Naive thymus-derived CD4-positive, alpha-beta T cell (primary cell): ENCODE measurements at regions not wholly inside any gene's neighbourhood (a gene's known extent, or its start where the extent isn't known, plus 50 kb on each side); places are given as distances from the start of the nearest gene placed in this dataset.

Source experiments
- ATAC-seq: fragments of 150-1000 bp; cut with Tn5 transposase; 2 replicates; pipeline ENCODE4 v1.10.0; 2021; ENCODE audit warnings: mild to moderate bottlenecking, moderate library complexity
- CTCF ChIA-PET: fragments of 350-600 bp; sonication (Branson Sonifier 250); formaldehyde crosslinking; loops from one replicate; lab custom pipeline; 2021; ENCODE audit warnings: antibody characterized with exemption; lab: Charles Lee
- POLR2A ChIA-PET: fragments of 350-600 bp; sonication (Branson Sonifier 250); formaldehyde crosslinking; loops from one replicate; lab custom pipeline; 2021; ENCODE audit warnings: antibody characterized with exemption, inconsistent platforms; lab: Charles Lee
- DNase-seq, 9 donors: peaks; one replicate each; pipeline versions ENCODE4 v3.0.0 to v3.0.0-alpha.2; 2020 to 2022; ENCODE audit warnings: mixed read lengths in 1 of 9
- H3K27ac ChIP-seq: one replicate; pipeline ENCODE4 v1.7.0; 2013; ENCODE audit warnings: mild to moderate bottlenecking, low read depth, low read length, moderate library complexity
- H3K27me3 ChIP-seq, 2 donors: one replicate each; pipeline ENCODE4 v1.7.0; 2013; ENCODE audit warnings: low read length in 2 of 2, mild to moderate bottlenecking in 2 of 2, moderate library complexity in 2 of 2; ENCODE audit not compliant: control insufficient read depth in 2 of 2, insufficient read depth in 2 of 2
- H3K36me3 ChIP-seq, 3 experiments: 1 replicate in 2 of 3; 2 replicates in 1 of 3; pipeline ENCODE4 v1.7.0; 2013; ENCODE audit warnings: low read length in 3 of 3, mild to moderate bottlenecking in 3 of 3, moderate library complexity in 1 of 3; ENCODE audit not compliant: insufficient read depth in 3 of 3, control insufficient read depth in 2 of 3
- H3K4me1 ChIP-seq, 2 donors: one replicate each; pipeline ENCODE4 v1.7.0; 2013; ENCODE audit warnings: low read length in 2 of 2, mild to moderate bottlenecking in 2 of 2, moderate library complexity in 1 of 2; ENCODE audit not compliant: control insufficient read depth in 2 of 2, insufficient read depth in 2 of 2
- H3K4me3 ChIP-seq: 2 replicates; pipeline ENCODE4 v1.7.0; 2013; ENCODE audit warnings: mild to moderate bottlenecking, low read length
- H3K9me3 ChIP-seq, 3 experiments: 1 replicate in 2 of 3; 2 replicates in 1 of 3; pipeline ENCODE4 v1.7.0; 2013; ENCODE audit warnings: low read length in 3 of 3; ENCODE audit not compliant: control insufficient read depth in 2 of 3
- H3K27ac Mint-ChIP-seq, 9 donors: one replicate each; pipeline ENCODE4 v1.8.0; 2020 to 2022; ENCODE audit warnings: mixed read lengths in 9 of 9, mild to moderate bottlenecking in 8 of 9, moderate library complexity in 5 of 9, inconsistent platforms in 2 of 9
- H3K27me3 Mint-ChIP-seq, 5 donors: one replicate each; pipeline ENCODE4 v1.8.0; 2021 to 2022; ENCODE audit warnings: mixed read lengths in 5 of 5, mild to moderate bottlenecking in 1 of 5
- H3K36me3 Mint-ChIP-seq, 5 donors: one replicate each; pipeline ENCODE4 v1.8.0; 2020 to 2022; ENCODE audit warnings: mixed read lengths in 5 of 5, mild to moderate bottlenecking in 3 of 5, inconsistent platforms in 1 of 5
- H3K4me1 Mint-ChIP-seq, 7 donors: one replicate each; pipeline ENCODE4 v1.8.0; 2020 to 2022; ENCODE audit warnings: mixed read lengths in 7 of 7, mild to moderate bottlenecking in 3 of 7, inconsistent platforms in 1 of 7
- H3K4me3 Mint-ChIP-seq, 10 donors: one replicate each; pipeline ENCODE4 v1.8.0; 2020 to 2022; ENCODE audit warnings: mild to moderate bottlenecking in 10 of 10, mixed read lengths in 10 of 10, moderate library complexity in 6 of 10, inconsistent platforms in 2 of 10
- H3K9me3 Mint-ChIP-seq, 11 donors: one replicate each; pipeline ENCODE4 v1.8.0; 2020 to 2022; ENCODE audit warnings: mixed read lengths in 11 of 11, mild to moderate bottlenecking in 4 of 11, inconsistent platforms in 1 of 11, moderate library complexity in 1 of 11
- intact Hi-C, 2 donors: fragments of 100-400 bp; cut with micrococcal nuclease; formaldehyde crosslinking; loops; one replicate each; pipeline ENCODE4 v1.15.1; 2023

GRCh38 chr6:113171882-113172281 is 685.3 kb upstream of the MARCKS start:
- Histone ChIP-seq H3K4me1 (no peaks in the 10 kb centered on the region), H3K27me3 (no peaks in the 10 kb centered on the region), H3K27ac (no peak overlapping the region), H3K4me3 (no peak overlapping the region), H3K9me3 (no peaks in the 10 kb centered on the region), H3K36me3 (no peaks in the 10 kb centered on the region)
- Mint-ChIP-seq H3K27me3 (no peaks in the 10 kb centered on the region), H3K36me3 (no peaks in the 10 kb centered on the region), H3K27ac (no peak overlapping the region), H3K4me1 (no peaks in the 10 kb centered on the region), H3K4me3 (no peak overlapping the region), H3K9me3 (peaks cover 0 to 10% (median 2%) of the 10 kb centered on the region in 11 donors)
- DNase-seq (no peak), ATAC-seq (no peak)
- POLR2A ChIA-PET: no interaction called here
- CTCF ChIA-PET: no interaction called here
- intact Hi-C loops: no loop called here

DNA sequence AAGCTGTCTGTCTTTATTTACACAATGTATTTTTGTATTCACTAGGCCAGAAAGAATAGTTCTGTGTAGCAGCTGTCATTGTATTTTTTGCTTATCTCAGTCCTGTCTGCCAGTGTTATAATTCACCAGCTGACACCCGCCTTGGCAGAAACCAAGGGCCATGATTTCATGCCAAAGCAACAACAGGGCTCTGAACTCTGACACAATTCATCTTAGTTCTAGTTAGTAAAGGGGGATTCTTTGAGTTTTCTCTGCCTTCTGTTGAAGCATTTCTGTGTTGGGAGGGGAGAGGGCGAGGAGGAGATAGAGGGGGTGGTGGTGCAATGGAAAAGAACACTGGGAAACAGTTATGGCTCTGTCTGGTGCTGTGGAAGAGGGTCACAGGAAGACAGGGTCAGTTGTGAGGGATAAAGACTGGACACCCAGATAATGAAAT is 684.6 kb upstream of the MARCKS start:
- intact Hi-C loops: no loop called here
- no peak overlapping the region for H3K27ac ChIP-seq
- POLR2A ChIA-PET: no interaction called here
- Mint-ChIP-seq H3K36me3 (no peaks in the 10 kb centered on the region), H3K27ac (no peak overlapping the region), H3K9me3 (peaks cover 0 to 10% (median 2%) of the 10 kb centered on the region in 11 donors), H3K4me1 (peaks cover 0 to 1% (median 0%) of the 10 kb centered on the region in 7 donors), H3K27me3 (no peaks in the 10 kb centered on the region), H3K4me3 (no peak overlapping the region)
- H3K9me3 ChIP-seq: no peaks in the 10 kb centered on the region
- H3K36me3 ChIP-seq: no peaks in the 10 kb centered on the region
- CTCF ChIA-PET: no interaction called here
- no peaks in the 10 kb centered on the region for H3K4me1 ChIP-seq
- no peak overlapping the region for H3K4me3 ChIP-seq
- DNase-seq (no peak), ATAC-seq (no peak)
- no peaks in the 10 kb centered on the region for H3K27me3 ChIP-seq

DNA sequence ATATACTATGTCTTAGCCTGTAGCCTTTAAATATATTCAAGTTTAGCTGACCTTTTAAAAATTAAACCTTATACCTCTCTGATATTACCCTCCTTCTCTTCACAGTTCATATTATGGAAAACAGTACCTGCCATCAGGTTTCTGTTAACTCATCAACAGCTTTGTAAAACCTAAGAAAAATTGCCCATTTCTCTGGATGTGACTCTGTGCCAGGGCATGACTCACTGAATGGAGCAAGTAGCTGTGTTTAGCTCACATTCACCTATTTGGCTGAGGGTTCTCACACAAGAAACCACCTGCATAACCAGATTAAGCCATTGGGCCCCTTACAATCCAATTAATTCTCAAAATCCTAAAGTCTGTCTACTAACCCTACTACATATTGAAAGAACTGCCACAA is 678.8 kb upstream of the MARCKS start:
- H3K27me3 ChIP-seq: no peaks in the 10 kb centered on the region
- no peaks in the 10 kb centered on the region for H3K9me3 ChIP-seq
- H3K27me3 Mint-ChIP-seq: no peaks in the 10 kb centered on the region
- H3K4me1 ChIP-seq: no peaks in the 10 kb centered on the region
- no peak overlapping the region for H3K4me3 Mint-ChIP-seq
- H3K36me3 ChIP-seq: no peaks in the 10 kb centered on the region
- intact Hi-C loops: no loop called here
- peaks cover 0 to 1% (median 0%) of the 10 kb centered on the region in 7 donors for H3K4me1 Mint-ChIP-seq
- H3K27ac Mint-ChIP-seq: no peak overlapping the region
- H3K27ac ChIP-seq: no peak overlapping the region
- H3K4me3 ChIP-seq: no peak overlapping the region
- no peaks in the 10 kb centered on the region for H3K36me3 Mint-ChIP-seq
- CTCF ChIA-PET: no interaction called here
- DNase-seq (no peak), ATAC-seq (no peak)
- peaks cover 0 to 17% (median 0%) of the 10 kb centered on the region in 11 donors for H3K9me3 Mint-ChIP-seq
- POLR2A ChIA-PET: no interaction called here

DNA sequence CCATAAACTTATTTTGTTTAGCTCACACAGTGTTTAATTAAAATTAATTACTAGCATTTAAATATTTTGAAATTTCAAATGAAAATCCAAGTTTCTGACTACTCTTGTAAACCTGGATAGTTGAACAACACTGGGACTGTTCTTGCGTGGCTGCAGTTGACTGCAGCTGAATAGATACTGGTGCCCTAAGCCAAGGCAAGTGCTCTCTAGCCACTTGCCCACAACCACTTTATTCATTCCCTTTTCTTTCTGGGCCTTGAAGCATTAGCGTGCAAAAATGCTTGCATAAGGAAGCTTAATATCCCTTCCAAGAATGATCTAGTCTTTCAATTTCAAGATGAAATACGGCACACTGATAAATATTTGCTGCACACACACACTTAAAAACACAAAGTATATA is 676.0 kb upstream of the MARCKS start:
- H3K4me1 Mint-ChIP-seq: peaks cover 0 to 1% (median 0%) of the 10 kb centered on the region in 7 donors
- H3K36me3 Mint-ChIP-seq: no peaks in the 10 kb centered on the region
- no peak overlapping the region for H3K4me3 ChIP-seq
- DNase-seq (no peak), ATAC-seq (no peak)
- intact Hi-C loops: no loop called here
- ChIA-PET CTCF (no interaction called here), POLR2A (no interaction called here)
- H3K36me3 ChIP-seq: no peaks in the 10 kb centered on the region
- H3K27ac ChIP-seq: no peak overlapping the region
- H3K27ac Mint-ChIP-seq: no peak overlapping the region
- peaks cover 0 to 17% (median 0%) of the 10 kb centered on the region in 11 donors for H3K9me3 Mint-ChIP-seq
- H3K9me3 ChIP-seq: no peaks in the 10 kb centered on the region
- no peaks in the 10 kb centered on the region for H3K27me3 ChIP-seq
- H3K4me1 ChIP-seq: no peaks in the 10 kb centered on the region
- no peaks in the 10 kb centered on the region for H3K27me3 Mint-ChIP-seq
- no peak overlapping the region for H3K4me3 Mint-ChIP-seq

GRCh38 chr6:113182370-113183141 is 674.6 kb upstream of the MARCKS start:
- Histone ChIP-seq H3K27ac (no peak overlapping the region), H3K4me3 (no peak overlapping the region), H3K4me1 (no peaks in the 10 kb centered on the region), H3K9me3 (no peaks in the 10 kb centered on the region), H3K36me3 (no peaks in the 10 kb centered on the region), H3K27me3 (no peaks in the 10 kb centered on the region)
- no peak overlapping the region for H3K4me3 Mint-ChIP-seq
- no peak for DNase-seq
- no peak overlapping the region for H3K27ac Mint-ChIP-seq
- H3K36me3 Mint-ChIP-seq: no peaks in the 10 kb centered on the region
- no peak for ATAC-seq
- H3K27me3 Mint-ChIP-seq: no peaks in the 10 kb centered on the region
- intact Hi-C loops: no loop called here
- peaks cover 0 to 17% (median 0%) of the 10 kb centered on the region in 11 donors for H3K9me3 Mint-ChIP-seq
- ChIA-PET POLR2A (no interaction called here), CTCF (no interaction called here)
- H3K4me1 Mint-ChIP-seq: no peaks in the 10 kb centered on the region

DNA sequence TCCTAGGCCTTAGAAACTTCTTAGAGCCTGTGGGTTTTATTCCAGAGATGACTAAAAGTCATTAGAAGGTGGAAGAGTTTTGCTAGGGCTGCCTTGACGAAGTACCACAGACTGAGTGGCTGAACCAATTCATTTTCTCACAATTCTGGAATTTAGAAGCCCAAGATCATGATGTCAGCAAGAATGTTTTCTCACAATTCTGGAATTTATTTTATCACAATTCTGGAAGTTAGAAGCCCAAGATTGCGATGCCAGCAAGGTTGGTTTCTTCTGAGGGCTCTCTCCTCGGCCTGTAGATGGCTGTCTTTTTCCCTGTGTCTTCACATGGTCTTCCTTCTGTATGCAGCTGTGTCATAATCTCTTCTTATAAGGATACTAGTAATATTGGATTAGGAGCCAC is 672.9 kb upstream of the MARCKS start:
- peaks cover 0 to 4% (median 0%) of the 10 kb centered on the region in 11 donors for H3K9me3 Mint-ChIP-seq
- H3K27ac ChIP-seq: no peak overlapping the region

DNA sequence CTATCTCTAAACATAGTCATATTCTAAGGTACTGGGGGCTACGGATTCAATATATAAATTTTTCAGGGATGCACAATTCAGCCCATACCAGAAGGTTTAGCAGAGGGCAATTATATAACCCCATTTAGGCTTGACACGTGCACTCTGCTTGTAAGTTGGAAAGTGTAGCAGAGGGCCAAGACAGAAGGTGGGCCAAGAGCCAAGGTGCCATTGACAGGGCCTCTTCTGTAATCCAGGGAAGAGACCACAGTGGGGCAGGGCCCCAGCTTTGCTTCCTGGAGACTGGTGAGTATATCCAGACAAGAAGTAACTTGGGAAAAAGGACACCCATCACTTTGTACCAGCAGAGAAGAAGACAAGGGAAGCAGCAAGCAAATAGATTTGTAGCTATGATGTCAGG is 672.4 kb upstream of the MARCKS start:
- H3K9me3 ChIP-seq: no peaks in the 10 kb centered on the region
- no peaks in the 10 kb centered on the region for H3K4me1 ChIP-seq
- no peaks in the 10 kb centered on the region for H3K27me3 ChIP-seq
- DNase-seq (no peak), ATAC-seq (no peak)
- no peak overlapping the region for H3K4me3 ChIP-seq
- Mint-ChIP-seq H3K9me3 (peaks cover 0 to 4% (median 0%) of the 10 kb centered on the region in 11 donors), H3K4me3 (no peak overlapping the region), H3K27me3 (no peaks in the 10 kb centered on the region), H3K27ac (no peak overlapping the region), H3K36me3 (no peaks in the 10 kb centered on the region), H3K4me1 (no peaks in the 10 kb centered on the region)
- intact Hi-C loops: no loop called here
- no peak overlapping the region for H3K27ac ChIP-seq
- POLR2A ChIA-PET: no interaction called here
- CTCF ChIA-PET: no interaction called here
- H3K36me3 ChIP-seq: no peaks in the 10 kb centered on the region

More for the DNA sequence above, 672.9 kb upstream of the MARCKS start:
- CTCF ChIA-PET: no interaction called here
- Histone ChIP-seq H3K36me3 (no peaks in the 10 kb centered on the region), H3K4me3 (no peak overlapping the region), H3K9me3 (no peaks in the 10 kb centered on the region), H3K4me1 (no peaks in the 10 kb centered on the region), H3K27me3 (no peaks in the 10 kb centered on the region)
- no peaks in the 10 kb centered on the region for H3K36me3 Mint-ChIP-seq
- no peaks in the 10 kb centered on the region for H3K4me1 Mint-ChIP-seq
- no peak overlapping the region for H3K27ac Mint-ChIP-seq
- ATAC-seq: no peak
- POLR2A ChIA-PET: no interaction called here
- no peak overlapping the region for H3K4me3 Mint-ChIP-seq
- no peaks in the 10 kb centered on the region for H3K27me3 Mint-ChIP-seq
- no peak for DNase-seq
- intact Hi-C loops: no loop called here
